ENCODE measurements at regions not wholly inside any gene's neighbourhood (a gene's known extent, or its start where the extent isn't known, plus 50 kb on each side); places are given as distances from the start of the nearest gene placed in this dataset.

GRCh38 chr2:45180779-45181178 lies 171.5 kb upstream of the SIX2 start:
- Histone ChIP-seq H3K9me3 (no peaks in the 10 kb centered on the region), H3K4me1 (no peaks in the 10 kb centered on the region), H3K36me3 (no peaks in the 10 kb centered on the region), H3K27me3 (peaks cover 0 to 41% (median 0%) of the 10 kb centered on the region in 4 donors), H3K27ac (no peak overlapping the region), H3K4me3 (no peak overlapping the region)
- no peak for TF ChIP-seq CTCF (IDR thresholded peaks at IDR 0.05)
- no peak for TF ChIP-seq POLR2A (IDR thresholded peaks at IDR 0.05)
- intact Hi-C loops (cut with DNase I), result no loop called here
- no peak for DNase-seq

- Histone ChIP-seq H3K36me3 (no peaks in the 10 kb centered on the region), H3K4me1 (no peaks in the 10 kb centered on the region), H3K9me3 (no peaks in the 10 kb centered on the region), H3K27me3 (peaks cover 0 to 42% (median 0%) of the 10 kb centered on the region in 4 donors), H3K4me3 (no peak overlapping the region), H3K27ac (no peak overlapping the region)
- intact Hi-C loops (cut with DNase I), result no loop called here
- no peak for TF ChIP-seq POLR2A (IDR thresholded peaks at IDR 0.05)
- TF ChIP-seq CTCF (IDR thresholded peaks at IDR 0.05), result no peak
- DNase-seq, result no peak
- 57 to 73% methylated on average over 6 of the region's 6 CpGs for WGBS, 2 donors
These were observed 170.9 kb upstream of the SIX2 start for GRCh38 chr2:45180033-45180746.

GRCh38 chr2:45178854-45179253 lies 169.6 kb upstream of the SIX2 start:
- Histone ChIP-seq H3K27me3 (peaks cover 0 to 48% (median 0%) of the 10 kb centered on the region in 4 donors), H3K9me3 (no peaks in the 10 kb centered on the region), H3K4me3 (no peak overlapping the region), H3K4me1 (no peaks in the 10 kb centered on the region), H3K27ac (no peak overlapping the region), H3K36me3 (no peaks in the 10 kb centered on the region)
- intact Hi-C loops (cut with DNase I), result no loop called here
- TF ChIP-seq CTCF (IDR thresholded peaks at IDR 0.05), result no peak
- TF ChIP-seq POLR2A (IDR thresholded peaks at IDR 0.05), result no peak
- WGBS, 2 donors, result 87 to 88% methylated on average over 2 of the region's 2 CpGs
- DNase-seq, result no peak

- H3K4me3 ChIP-seq, result no peak overlapping the region
- 40 to 43% methylated on average over 1 of the region's 1 CpG for WGBS, 2 donors
- no peaks in the 10 kb centered on the region for H3K9me3 ChIP-seq
- intact Hi-C loops (cut with DNase I), result no loop called here
- DNase-seq, result no peak
- H3K27ac ChIP-seq, result no peak overlapping the region
- no peaks in the 10 kb centered on the region for H3K36me3 ChIP-seq
- TF ChIP-seq POLR2A (IDR thresholded peaks at IDR 0.05), result no peak
- no peak for TF ChIP-seq CTCF (IDR thresholded peaks at IDR 0.05)
- H3K27me3 ChIP-seq, result peaks cover 0 to 52% (median 0%) of the 10 kb centered on the region in 4 donors
- no peaks in the 10 kb centered on the region for H3K4me1 ChIP-seq
These were observed 169.1 kb upstream of the SIX2 start for GRCh38 chr2:45178359-45178758.

- Histone ChIP-seq H3K27me3 (peaks cover 0 to 51% (median 0%) of the 10 kb centered on the region in 4 donors), H3K27ac (no peak overlapping the region), H3K4me1 (no peaks in the 10 kb centered on the region), H3K9me3 (no peaks in the 10 kb centered on the region), H3K4me3 (no peak overlapping the region), H3K36me3 (no peaks in the 10 kb centered on the region)
- WGBS, 2 donors, result 43 to 44% methylated on average over 9 of the region's 9 CpGs
- intact Hi-C loops (cut with DNase I), result no loop called here
- DNase-seq, result no peak
- no peak for TF ChIP-seq POLR2A (IDR thresholded peaks at IDR 0.05)
- TF ChIP-seq CTCF (IDR thresholded peaks at IDR 0.05), result no peak
These were observed 168.6 kb upstream of the SIX2 start for GRCh38 chr2:45177870-45178269.

Data from esophagus squamous epithelium (tissue), 5 donors.